Choroid plexus epithelial cell (primary cell): ENCODE measurements at regions not wholly inside any gene's neighbourhood (a gene's known extent, or its start where the extent isn't known, plus 50 kb on each side); places are given as distances from the start of the nearest gene placed in this dataset.

Experiments
- DNase-seq: peaks from one replicate; pipeline ENCODE4 v3.0.0-alpha.2; 2010; ENCODE audit warnings: low read depth
- H3K4me3 ChIP-seq: 2 replicates; pipeline ENCODE4 v1.5.1; 2011; ENCODE audit warnings: low read depth, mild to moderate bottlenecking, control low read depth, low read length, moderate library complexity
- CTCF ChIP-seq: conservative IDR thresholded peaks from 2 replicates; pipeline ENCODE4 v1.5.1; 2011; ENCODE audit warnings: low read depth, mild to moderate bottlenecking, control low read depth, inconsistent platforms, low read length, moderate library complexity

- no peak overlapping the region for H3K4me3 ChIP-seq
- no peak for TF ChIP-seq CTCF
Observed at GRCh38 chr13:84983321-84983720, 815.9 kb downstream of the SLITRK6 start.

GRCh38 chr13:84980571-84980970, 818.6 kb downstream of the SLITRK6 start:
- TF ChIP-seq CTCF = no peak
- no peak overlapping the region for H3K4me3 ChIP-seq
- DNase-seq = no peak

More at GRCh38 chr13:84983321-84983720, 815.9 kb downstream of the SLITRK6 start:
- DNase-seq = no peak

GRCh38 chr13:84978851-84979250, 820.4 kb downstream of the SLITRK6 start:
- no peak for TF ChIP-seq CTCF
- DNase-seq = no peak

GRCh38 chr13:84973661-84974060, 825.6 kb downstream of the SLITRK6 start:
- no peak overlapping the region for H3K4me3 ChIP-seq
- DNase-seq = no peak
- TF ChIP-seq CTCF = no peak

More at GRCh38 chr13:84978851-84979250, 820.4 kb downstream of the SLITRK6 start:
- H3K4me3 ChIP-seq = no peak overlapping the region

- no peak for DNase-seq
- no peak for TF ChIP-seq CTCF
- no peak overlapping the region for H3K4me3 ChIP-seq
Observed at GRCh38 chr13:84972907-84973306, 826.3 kb downstream of the SLITRK6 start.

- no peak for DNase-seq
- no peak overlapping the region for H3K4me3 ChIP-seq
- TF ChIP-seq CTCF = no peak
Observed at GRCh38 chr13:84962849-84963248, 836.4 kb downstream of the SLITRK6 start.

GRCh38 chr13:84962141-84962750, 837.0 kb downstream of the SLITRK6 start:
- no peak for TF ChIP-seq CTCF
- H3K4me3 ChIP-seq = no peak overlapping the region
- no peak for DNase-seq
